Esophagus squamous epithelium (tissue), 5 donors: ENCODE measurements at regions not wholly inside any gene's neighbourhood (a gene's known extent, or its start where the extent isn't known, plus 50 kb on each side); places are given as distances from the start of the nearest gene placed in this dataset.
"Not testable (repeated sequence)": the region's sequence is repeated elsewhere in the genome, so short reads cannot be mapped to it uniquely, and the experiment has no call there.

ENCODE experiments used
- DNase-seq: peaks from one replicate; lab custom pipeline; 2025; lab: John Stamatoyannopoulos, UW
- H3K27ac ChIP-seq, 4 donors: fragments of 200-600 bp; sonication (generic); one replicate each; pipeline ENCODE4 v1.5.1; 2016 to 2019; ENCODE audit warnings: mild to moderate bottlenecking in 1 of 4
- H3K27me3 ChIP-seq, 4 donors: fragments of 200-600 bp; sonication (generic); 1 replicate in 3 of 4; 2 replicates in 1 of 4; pipeline versions ENCODE4 v1.5.1 to v1.6.0; 2017 to 2021; ENCODE audit warnings: antibody characterized with exemption in 1 of 4
- H3K36me3 ChIP-seq, 3 donors: fragments of 200-600 bp; sonication (generic); one replicate each; pipeline ENCODE4 v1.5.1; 2016 to 2019
- H3K4me1 ChIP-seq, 3 donors: fragments of 200-600 bp; sonication (generic); one replicate each; pipeline ENCODE4 v1.5.1; 2017 to 2019
- H3K4me3 ChIP-seq, 4 donors: fragments of 200-600 bp; sonication (generic); 1 replicate in 3 of 4; 2 replicates in 1 of 4; pipeline ENCODE4 v1.5.1; 2016 to 2019; ENCODE audit warnings: mild to moderate bottlenecking in 2 of 4, moderate library complexity in 1 of 4
- H3K9me3 ChIP-seq, 3 donors: fragments of 200-600 bp; sonication (generic); one replicate each; pipeline ENCODE4 v1.5.1; 2016 to 2019
- POLR2A ChIP-seq, 4 donors: fragments of 450-650 bp; IDR thresholded peaks; one replicate each; pipeline ENCODE4 v1.6.1; 2017; ENCODE audit warnings: antibody characterized with exemption in 4 of 4, mild to moderate bottlenecking in 4 of 4, moderate library complexity in 3 of 4
- WGBS, 2 donors: methylation state at CpG; one replicate each; pipeline ENCODE4 v1.1.5; 2018; 5-methylcytosine and 5-hydroxymethylcytosine counted together
- intact Hi-C: fragments of 100-400 bp; cut with DNase I; formaldehyde crosslinking; loops from one replicate; pipeline ENCODE4 v1.15.0; 2022
- TF ChIP-seq, protein P1 (sequence below), 6 experiments: fragments of 450-650 bp in 4 of 6; fragments of 200-600 bp in 2 of 6; sonication (generic) in 2 of 6; IDR thresholded peaks; one replicate each; pipeline ENCODE4 v1.5.1; 2016 to 2019; ENCODE audit warnings: antibody characterized with exemption in 6 of 6, mild to moderate bottlenecking in 4 of 6, moderate library complexity in 4 of 6
- donor health status: DM: yes; HTN: yes; CAD: no.

DNA sequence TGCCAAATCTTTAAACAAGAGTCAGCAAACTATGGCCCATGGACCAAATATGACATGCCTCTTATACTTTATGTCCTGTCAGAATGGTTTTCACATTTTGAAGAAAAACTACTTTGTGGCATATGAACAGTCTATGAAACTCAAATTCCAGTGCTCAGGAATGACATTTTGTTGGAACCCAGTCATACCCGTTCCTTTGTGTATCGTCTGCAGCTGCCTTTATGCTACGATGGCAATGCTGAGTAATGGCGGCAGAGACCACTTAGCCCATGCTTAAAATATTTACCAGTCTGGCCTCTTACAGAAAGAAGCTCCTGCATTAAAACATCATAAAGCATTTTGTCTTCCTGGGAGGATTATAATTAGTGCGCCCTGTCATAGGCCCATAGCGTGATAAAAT is 140.5 kb upstream of the FHL2 start:
- intact Hi-C loops, result no loop called here
- H3K36me3 ChIP-seq, result no peaks in the 10 kb centered on the region
- H3K4me1 ChIP-seq, result peaks cover 0 to 35% (median 3%) of the 10 kb centered on the region in 3 donors
- no peaks in the 10 kb centered on the region for H3K9me3 ChIP-seq
- no peak for DNase-seq
- H3K4me3 ChIP-seq, result no peak overlapping the region
- no peak overlapping the region for H3K27ac ChIP-seq
- no peaks in the 10 kb centered on the region for H3K27me3 ChIP-seq
- TF ChIP-seq, protein P1, sequence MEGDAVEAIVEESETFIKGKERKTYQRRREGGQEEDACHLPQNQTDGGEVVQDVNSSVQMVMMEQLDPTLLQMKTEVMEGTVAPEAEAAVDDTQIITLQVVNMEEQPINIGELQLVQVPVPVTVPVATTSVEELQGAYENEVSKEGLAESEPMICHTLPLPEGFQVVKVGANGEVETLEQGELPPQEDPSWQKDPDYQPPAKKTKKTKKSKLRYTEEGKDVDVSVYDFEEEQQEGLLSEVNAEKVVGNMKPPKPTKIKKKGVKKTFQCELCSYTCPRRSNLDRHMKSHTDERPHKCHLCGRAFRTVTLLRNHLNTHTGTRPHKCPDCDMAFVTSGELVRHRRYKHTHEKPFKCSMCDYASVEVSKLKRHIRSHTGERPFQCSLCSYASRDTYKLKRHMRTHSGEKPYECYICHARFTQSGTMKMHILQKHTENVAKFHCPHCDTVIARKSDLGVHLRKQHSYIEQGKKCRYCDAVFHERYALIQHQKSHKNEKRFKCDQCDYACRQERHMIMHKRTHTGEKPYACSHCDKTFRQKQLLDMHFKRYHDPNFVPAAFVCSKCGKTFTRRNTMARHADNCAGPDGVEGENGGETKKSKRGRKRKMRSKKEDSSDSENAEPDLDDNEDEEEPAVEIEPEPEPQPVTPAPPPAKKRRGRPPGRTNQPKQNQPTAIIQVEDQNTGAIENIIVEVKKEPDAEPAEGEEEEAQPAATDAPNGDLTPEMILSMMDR (IDR thresholded peaks at IDR 0.05), result no peak
- no peak for TF ChIP-seq POLR2A (IDR thresholded peaks at IDR 0.05)
- 72 to 76% methylated on average over 6 of the region's 6 CpGs for WGBS, 2 donors

DNA sequence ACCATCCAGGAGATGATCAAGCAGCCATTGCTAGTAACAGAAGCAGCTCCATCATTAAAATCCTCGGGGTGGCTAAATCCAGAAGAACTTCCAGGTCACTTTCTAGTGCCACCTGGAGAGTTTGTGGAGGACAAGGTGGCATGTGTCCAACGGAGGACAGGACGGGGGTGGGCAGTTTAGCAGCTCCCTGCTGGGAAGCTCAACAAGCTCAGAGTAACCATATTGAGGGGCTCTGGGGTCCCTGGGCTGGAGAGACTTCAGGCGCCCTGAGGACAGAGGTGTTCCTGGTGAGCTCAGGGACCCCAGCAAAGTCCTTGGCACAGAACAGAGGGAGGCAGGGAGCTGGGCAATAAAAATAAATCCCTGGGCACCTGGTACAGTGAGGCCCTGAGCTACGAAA is 140.0 kb upstream of the FHL2 start:
- 68 to 81% methylated on average over 5 of the region's 5 CpGs for WGBS, 2 donors

GRCh38 chr2:105537920-105538319 is 139.1 kb upstream of the FHL2 start:
- no peak for DNase-seq

More for the DNA sequence above, 140.0 kb upstream of the FHL2 start:
- no peak for DNase-seq
- H3K4me1 ChIP-seq, result peaks cover 0 to 35% (median 3%) of the 10 kb centered on the region in 3 donors
- H3K27me3 ChIP-seq, result no peaks in the 10 kb centered on the region
- no peaks in the 10 kb centered on the region for H3K9me3 ChIP-seq
- no peak overlapping the region for H3K4me3 ChIP-seq
- H3K36me3 ChIP-seq, result no peaks in the 10 kb centered on the region
- TF ChIP-seq POLR2A (IDR thresholded peaks at IDR 0.05), result no peak
- TF ChIP-seq, protein P1 (IDR thresholded peaks at IDR 0.05), result no peak
- H3K27ac ChIP-seq, result no peak overlapping the region
- intact Hi-C loops, result no loop called here

DNA sequence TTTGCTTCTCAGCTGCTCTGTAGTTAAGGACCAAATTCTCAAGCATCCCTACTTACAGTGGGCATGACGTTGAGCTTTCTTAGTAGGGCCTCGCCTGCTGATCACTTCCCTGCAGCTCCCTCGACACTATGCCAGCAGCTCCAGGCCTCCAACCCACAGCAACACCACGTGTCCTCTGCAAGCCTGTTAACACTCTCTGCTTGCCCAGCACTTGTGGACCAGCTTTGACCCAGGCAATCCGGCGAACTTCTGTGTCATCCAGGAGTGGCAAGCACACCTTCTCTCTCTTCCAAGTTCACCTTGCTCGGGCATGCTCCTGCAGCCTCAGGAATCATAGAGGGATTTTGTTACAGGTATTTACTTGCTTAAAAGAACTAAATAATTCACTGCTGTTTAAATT is 138.6 kb upstream of the FHL2 start:
- WGBS, 2 donors, result 58 to 74% methylated on average over 4 to 7 of the region's 7 CpGs
- intact Hi-C loops, result no loop called here
- no peaks in the 10 kb centered on the region for H3K36me3 ChIP-seq
- no peak for TF ChIP-seq POLR2A (IDR thresholded peaks at IDR 0.05)
- TF ChIP-seq, protein P1 (IDR thresholded peaks at IDR 0.05), result no peak
- H3K27me3 ChIP-seq, result no peaks in the 10 kb centered on the region
- H3K9me3 ChIP-seq, result no peaks in the 10 kb centered on the region
- H3K4me3 ChIP-seq, result no peak overlapping the region
- DNase-seq, result no peak
- peak overlapping the region in 1 of 4 donors; percentile 65 for H3K27ac ChIP-seq
- H3K4me1 ChIP-seq, result peaks cover 0 to 35% (median 3%) of the 10 kb centered on the region in 3 donors

More at GRCh38 chr2:105537920-105538319, 139.1 kb upstream of the FHL2 start:
- Histone ChIP-seq H3K4me1 (peaks cover 0 to 35% (median 3%) of the 10 kb centered on the region in 3 donors), H3K9me3 (no peaks in the 10 kb centered on the region), H3K4me3 (no peak overlapping the region), H3K27ac (peak overlapping the region in 3 of 4 donors; percentile 31 to 65 (median 59)), H3K27me3 (no peaks in the 10 kb centered on the region), H3K36me3 (no peaks in the 10 kb centered on the region)
- TF ChIP-seq, protein P1 (IDR thresholded peaks at IDR 0.05), result no peak
- TF ChIP-seq POLR2A (IDR thresholded peaks at IDR 0.05), result no peak
- 26 to 35% methylated on average over 4 of the region's 4 CpGs for WGBS, 2 donors
- intact Hi-C loops, result no loop called here

DNA sequence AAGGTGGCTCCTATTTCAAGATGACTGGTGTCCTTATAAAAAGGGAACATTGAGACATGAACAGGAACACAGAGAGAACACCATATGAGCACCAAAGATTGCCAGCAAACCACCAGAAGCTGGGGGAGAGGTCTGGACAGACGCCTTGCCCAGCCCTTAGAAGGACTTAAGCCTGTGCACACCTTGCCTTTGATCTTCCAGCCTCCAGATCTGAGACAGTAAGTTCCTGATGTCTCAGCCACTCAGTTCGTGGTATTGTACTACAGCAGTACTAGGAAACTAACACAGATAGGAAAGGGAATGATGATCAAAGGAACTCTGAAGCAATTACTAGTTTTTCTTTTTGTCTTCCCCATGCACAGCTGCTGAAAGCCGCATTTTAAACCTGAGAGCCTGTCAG is 137.3 kb upstream of the FHL2 start:
- Histone ChIP-seq H3K4me1 (peaks cover 0 to 30% (median 3%) of the 10 kb centered on the region in 3 donors), H3K36me3 (no peaks in the 10 kb centered on the region), H3K4me3 (no peak overlapping the region), H3K9me3 (no peaks in the 10 kb centered on the region), H3K27me3 (no peaks in the 10 kb centered on the region), H3K27ac (no peak overlapping the region)
- 39 to 50% methylated on average over 3 of the region's 3 CpGs for WGBS, 2 donors
- intact Hi-C loops, result no loop called here
- no peak for DNase-seq
- no peak for TF ChIP-seq POLR2A (IDR thresholded peaks at IDR 0.05)
- TF ChIP-seq, protein P1 (IDR thresholded peaks at IDR 0.05), result no peak

DNA sequence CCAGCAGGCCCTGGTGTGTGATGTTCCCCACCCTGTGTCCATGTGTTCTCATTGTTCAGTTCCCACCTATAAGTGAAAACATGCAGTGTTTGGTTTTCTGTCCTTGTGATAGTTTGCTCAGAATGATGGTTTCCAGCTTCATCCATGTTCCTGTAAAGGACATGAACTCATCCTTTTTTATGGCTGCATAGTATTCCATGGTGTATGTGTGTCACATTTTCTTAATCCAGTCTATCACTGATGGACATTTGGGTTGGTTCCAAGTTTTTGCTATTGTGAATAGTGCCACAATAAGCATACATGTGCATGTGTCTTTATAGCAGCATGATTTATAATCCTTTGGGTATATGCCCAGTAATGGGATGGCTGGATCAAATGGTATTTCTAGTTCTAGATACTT is 130.4 kb upstream of the FHL2 start:
- H3K36me3 ChIP-seq, DNase-seq, H3K9me3 ChIP-seq, H3K4me3 ChIP-seq, intact Hi-C loops, H3K4me1 ChIP-seq, H3K27ac ChIP-seq, H3K27me3 ChIP-seq: not testable (repeated sequence)
